K562 (cell line): ENCODE measurements at regions not wholly inside any gene's neighbourhood (a gene's known extent, or its start where the extent isn't known, plus 50 kb on each side); places are given as distances from the start of the nearest gene placed in this dataset.

Source experiments
- ATAC-seq: fragments of 200-7000 bp; cut with Tn5 transposase; 3 replicates; pipeline ENCODE4 v1.9.1; 2020; ENCODE audit warnings: moderate library complexity
- BruUV-seq: library from RNA; stranded (reverse); fragments of 400-500 nt; replicated peaks from 2 replicates; lab custom pipeline; 2021; lab: Mats Ljungman, UMichigan
- CTCF ChIA-PET: fragments of 300-600 bp; formaldehyde crosslinking; extraction: SDS; loops from one replicate; lab custom pipeline; 2021; ENCODE audit warnings: low intra/inter-chr PET ratio; lab: Yijun Ruan, JAX
- POLR2A ChIA-PET: fragments of 300-600, 350-650 bp; sonication (Branson Sonifier 250); formaldehyde crosslinking; extraction: SDS; loops from one replicate; lab custom pipeline; 2021; ENCODE audit warnings: antibody characterized with exemption, inconsistent platforms; lab: Yijun Ruan, JAX
- DNase-seq, 4 experiments: peaks; one replicate each; pipeline versions ENCODE4 v3.0.0 to v3.0.0-alpha.2; 2011 to 2018; ENCODE audit warnings: low spot score in 3 of 4, mixed read lengths in 3 of 4; ENCODE audit errors: extremely low read depth in 1 of 4
- FAIRE-seq: peaks from 2 replicates; lab custom pipeline; 2011; peaks lifted over from hg19 to GRCh38; lab: Jason Lieb, UNC
- H2AFZ ChIP-seq: 2 replicates; pipeline ENCODE4 v1.6.0; 2011; ENCODE audit warnings: low read depth, low read length, control low read depth, inconsistent platforms
- H3K27ac ChIP-seq: fragments of 200-600 bp; 3 replicates; pipeline ENCODE4 v1.8.0; 2011; ENCODE audit warnings: low read depth, mild to moderate bottlenecking, control low read depth, inconsistent platforms, low read length, moderate library complexity, mixed read lengths; ENCODE audit errors: extremely low read depth
- H3K27me3 ChIP-seq, 2 experiments: fragments of 300-600 bp in 1 of 2; 2 replicates in 1 of 2; 3 replicates in 1 of 2; pipeline versions ENCODE4 v1.6.0 to v1.8.0; 2011; ENCODE audit warnings: inconsistent platforms in 2 of 2, low read length in 2 of 2, mild to moderate bottlenecking in 1 of 2, mixed read lengths in 1 of 2, moderate library complexity in 1 of 2; ENCODE audit not compliant: control insufficient read depth in 2 of 2, insufficient read depth in 2 of 2
- H3K36me3 ChIP-seq: fragments of 300-600 bp; 3 replicates; pipeline ENCODE4 v1.8.0; 2011; ENCODE audit warnings: mild to moderate bottlenecking, low read length, inconsistent platforms; ENCODE audit not compliant: control insufficient read depth, insufficient read depth
- H3K4me1 ChIP-seq, 2 experiments: fragments of 200-600 bp in 1 of 2; replicated peaks in 1 of 2; 2 replicates in 1 of 2; 3 replicates in 1 of 2; pipeline versions ENCODE4 v1.5.1 to v1.8.0; 2011; ENCODE audit warnings: inconsistent platforms in 2 of 2, low read length in 2 of 2, mild to moderate bottlenecking in 1 of 2, mixed read lengths in 1 of 2, moderate library complexity in 1 of 2; ENCODE audit not compliant: control insufficient read depth in 2 of 2, insufficient read depth in 2 of 2
- H3K4me2 ChIP-seq: 2 replicates; pipeline ENCODE4 v1.6.1; 2011; ENCODE audit warnings: low read length, control low read depth, inconsistent platforms, mixed read lengths; ENCODE audit not compliant: insufficient read depth
- H3K4me3 ChIP-seq: fragments of 200-600 bp; sonication (generic), shearing (Covaris generic); 2 replicates; pipeline ENCODE4 v1.5.1; 2016; ENCODE audit warnings: control low read depth, inconsistent platforms
- H3K79me2 ChIP-seq: fragments of 200-600 bp; 3 replicates; pipeline ENCODE4 v1.8.0; 2011; ENCODE audit warnings: low read length, inconsistent platforms; ENCODE audit not compliant: control insufficient read depth, insufficient read depth
- H3K9ac ChIP-seq, 2 experiments: 2 replicates each; pipeline versions ENCODE4 v1.6.0 to v1.6.1; 2011; ENCODE audit warnings: low read depth in 2 of 2, low read length in 2 of 2, control low read depth in 1 of 2, inconsistent platforms in 1 of 2, mild to moderate bottlenecking in 1 of 2, mixed read lengths in 1 of 2; ENCODE audit not compliant: insufficient read depth in 1 of 2
- H3K9me1 ChIP-seq: one replicate; pipeline ENCODE4 v1.6.0; 2011; ENCODE audit warnings: inconsistent platforms, mild to moderate bottlenecking, low read length, moderate library complexity; ENCODE audit not compliant: control insufficient read depth, insufficient read depth
- H3K9me3 ChIP-seq: replicated peaks from 2 replicates; pipeline ENCODE4 v1.5.1; 2011; ENCODE audit warnings: low read depth, low read length, inconsistent platforms; ENCODE audit not compliant: control insufficient read depth, insufficient read depth
- H4K20me1 ChIP-seq: replicated peaks from 2 replicates; pipeline ENCODE4 v1.6.1; 2011; ENCODE audit warnings: low read length, inconsistent platforms, mixed read lengths; ENCODE audit not compliant: control insufficient read depth, insufficient read depth
- LARP7 ChIP-seq: fragments of 450-650 bp; IDR thresholded peaks from 2 replicates; pipeline ENCODE4 v1.6.1; 2016
- SUPT5H ChIP-seq: fragments of 450-650 bp; IDR thresholded peaks from 2 replicates; pipeline ENCODE4 v1.6.1; 2016
- WGBS: fragments of 100-300 bp; shearing (Covaris generic); methylation state at CpG from one replicate; pipeline ENCODE4 v1.1.6; 2016; ENCODE audit warnings: low coverage, mixed read lengths; ENCODE audit not compliant: insufficient coverage; ENCODE audit errors: missing lambda C conversion rate; 5-methylcytosine and 5-hydroxymethylcytosine counted together
- in situ Hi-C: fragments of 300-500 bp; cut with MboI; formaldehyde crosslinking; loops from 4 replicates; pipeline ENCODE4 v1.15.0; 2018; ENCODE audit warnings: inconsistent platforms, mixed read lengths
- intact Hi-C: fragments of 100-400 bp; cut with micrococcal nuclease; formaldehyde crosslinking; loops from 2 replicates; pipeline ENCODE4 v1.14.2; 2022
- TF ChIP-seq, protein P1 (sequence below), 2 experiments: fragments of 150-350 bp in 1 of 2; IDR thresholded peaks; 2 replicates each; pipeline ENCODE4 v1.6.1; 2012 to 2016; ENCODE audit warnings: low read depth in 2 of 2, low read length in 2 of 2, mild to moderate bottlenecking in 1 of 2, moderate library complexity in 1 of 2

DNA sequence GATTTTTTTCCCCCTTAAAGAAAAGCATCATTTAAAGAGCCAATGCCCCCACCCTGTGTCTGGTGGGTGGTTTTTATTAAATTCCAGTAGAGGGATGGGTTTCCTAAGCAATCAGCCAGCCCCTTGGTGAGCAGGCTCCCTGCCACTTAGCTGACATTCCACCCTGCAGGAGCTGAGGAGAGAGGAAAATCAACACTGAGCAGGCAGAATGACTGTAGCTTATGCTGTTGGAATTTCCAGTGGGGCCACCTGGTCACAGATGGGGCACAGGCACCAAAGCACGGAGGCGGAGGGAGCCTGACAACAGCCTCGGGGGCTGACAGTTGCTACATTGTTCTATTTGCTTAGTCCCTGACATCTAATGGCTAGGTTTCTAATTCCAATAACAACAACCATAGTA is 127.7 kb downstream of the TMEM30B start:
- DNase-seq (no peak), FAIRE-seq (no peak), ATAC-seq (no peak)
- Histone ChIP-seq H3K4me2 (no peak overlapping the region), H3K36me3 (no peaks in the 10 kb centered on the region), H3K4me1 (no peaks in the 10 kb centered on the region; a peak in 1 of 5 replicates), H3K9me3 (no peaks in the 10 kb centered on the region), H3K9ac (no peak overlapping the region), H3K79me2 (no peaks in the 10 kb centered on the region), H3K9me1 (no peaks in the 10 kb centered on the region), H2AFZ (no peak overlapping the region), H4K20me1 (no peaks in the 10 kb centered on the region), H3K4me3 (no peak overlapping the region), H3K27me3 (no peaks in the 10 kb centered on the region; a peak in 1 of 5 replicates), H3K27ac (no peak overlapping the region)
- in situ Hi-C loops, result no loop called here
- intact Hi-C loops, result no loop called here
- ChIA-PET CTCF (no interaction called here), POLR2A (interaction anchor here (1.8 kb wide), 1 partner anchor 11 kb away, joined by 9 read pairs; no protein-coding TSS in a partner anchor)
- 38% methylated on average over 3 of the region's 3 CpGs for WGBS
- no TSS peak for BruUV-seq
- TF ChIP-seq LARP7 (no peak), SUPT5H (no peak)
- TF ChIP-seq, protein P1, sequence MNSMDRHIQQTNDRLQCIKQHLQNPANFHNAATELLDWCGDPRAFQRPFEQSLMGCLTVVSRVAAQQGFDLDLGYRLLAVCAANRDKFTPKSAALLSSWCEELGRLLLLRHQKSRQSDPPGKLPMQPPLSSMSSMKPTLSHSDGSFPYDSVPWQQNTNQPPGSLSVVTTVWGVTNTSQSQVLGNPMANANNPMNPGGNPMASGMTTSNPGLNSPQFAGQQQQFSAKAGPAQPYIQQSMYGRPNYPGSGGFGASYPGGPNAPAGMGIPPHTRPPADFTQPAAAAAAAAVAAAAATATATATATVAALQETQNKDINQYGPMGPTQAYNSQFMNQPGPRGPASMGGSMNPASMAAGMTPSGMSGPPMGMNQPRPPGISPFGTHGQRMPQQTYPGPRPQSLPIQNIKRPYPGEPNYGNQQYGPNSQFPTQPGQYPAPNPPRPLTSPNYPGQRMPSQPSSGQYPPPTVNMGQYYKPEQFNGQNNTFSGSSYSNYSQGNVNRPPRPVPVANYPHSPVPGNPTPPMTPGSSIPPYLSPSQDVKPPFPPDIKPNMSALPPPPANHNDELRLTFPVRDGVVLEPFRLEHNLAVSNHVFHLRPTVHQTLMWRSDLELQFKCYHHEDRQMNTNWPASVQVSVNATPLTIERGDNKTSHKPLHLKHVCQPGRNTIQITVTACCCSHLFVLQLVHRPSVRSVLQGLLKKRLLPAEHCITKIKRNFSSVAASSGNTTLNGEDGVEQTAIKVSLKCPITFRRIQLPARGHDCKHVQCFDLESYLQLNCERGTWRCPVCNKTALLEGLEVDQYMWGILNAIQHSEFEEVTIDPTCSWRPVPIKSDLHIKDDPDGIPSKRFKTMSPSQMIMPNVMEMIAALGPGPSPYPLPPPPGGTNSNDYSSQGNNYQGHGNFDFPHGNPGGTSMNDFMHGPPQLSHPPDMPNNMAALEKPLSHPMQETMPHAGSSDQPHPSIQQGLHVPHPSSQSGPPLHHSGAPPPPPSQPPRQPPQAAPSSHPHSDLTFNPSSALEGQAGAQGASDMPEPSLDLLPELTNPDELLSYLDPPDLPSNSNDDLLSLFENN (IDR thresholded peaks at IDR 0.05; ENCODE audit: low read depth in 2 of 2, low read length in 2 of 2), result no peak
